Left cardiac atrium (tissue), 4 donors: ENCODE measurements at regions not wholly inside any gene's neighbourhood (a gene's known extent, or its start where the extent isn't known, plus 50 kb on each side); places are given as distances from the start of the nearest gene placed in this dataset.
"Not testable (repeated sequence)": the region's sequence is repeated elsewhere in the genome, so short reads cannot be mapped to it uniquely, and the experiment has no call there.

Experiments
- ATAC-seq, 2 donors: fragments of 200-7000 bp; cut with Tn5 transposase; one replicate each; pipeline ENCODE4 v1.9.1; 2020; ENCODE audit warnings: mild to moderate bottlenecking in 2 of 2, moderate library complexity in 2 of 2
- DNase-seq: peaks from one replicate; pipeline ENCODE4 v3.0.0-alpha.2; 2020
- intact Hi-C, 2 donors: fragments of 100-400 bp; cut with DNase I; formaldehyde crosslinking; loops; one replicate each; pipeline versions ENCODE4 v1.14.1 to v1.15.1; 2022 to 2023
- donor health status: DM: no; HTN: yes; CAD: no.
- donor health status: DM: no; HTN: yes; CAD: no; lungs with severe emphysema.
- donor health status: DM: yes; HTN: yes; CAD: no.
- donor health status: Dilated cardiomyopathy.

DNA sequence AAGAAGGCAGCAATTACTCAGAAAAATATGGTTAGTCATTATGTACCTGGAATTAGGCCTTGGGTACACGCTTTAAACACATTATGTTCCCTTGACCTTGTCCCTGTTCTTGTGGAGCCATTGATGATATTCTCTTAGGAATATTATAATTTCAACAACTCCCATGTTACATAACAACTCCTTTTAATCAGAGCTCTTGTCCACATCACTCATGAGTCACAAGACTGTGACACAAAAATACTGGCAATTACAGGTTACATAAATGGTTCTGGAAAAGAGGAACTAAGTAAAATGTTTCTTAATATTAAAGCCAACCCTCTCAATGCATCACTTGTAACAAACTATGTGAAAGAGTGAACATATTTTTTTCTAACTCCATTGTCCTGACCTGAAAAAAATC is 143.8 kb upstream of the PCLO start:
- no peak for ATAC-seq
- DNase-seq, result no peak
- intact Hi-C loops, result no loop called here

DNA sequence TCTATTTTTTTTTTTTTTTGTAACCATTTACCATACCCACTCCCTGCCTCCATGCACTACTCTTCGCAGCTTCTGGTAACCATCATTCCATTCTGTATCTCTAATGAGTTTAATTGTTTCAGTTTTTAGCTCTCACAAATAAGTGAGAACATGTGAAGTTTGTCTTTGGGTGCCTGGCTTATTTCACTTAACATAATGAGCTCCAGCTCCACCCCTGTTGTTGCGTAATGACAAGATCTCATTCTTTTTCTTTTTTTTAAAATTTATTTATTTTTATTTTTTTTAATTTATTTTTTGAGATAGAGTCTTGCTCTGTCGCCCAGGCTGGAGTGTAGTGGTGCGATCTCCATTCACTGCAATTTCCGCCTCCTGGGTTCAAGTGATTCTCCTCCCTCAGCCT is 142.3 kb upstream of the PCLO start:
- no peak for ATAC-seq
- intact Hi-C loops, result no loop called here
- no peak for DNase-seq

DNA sequence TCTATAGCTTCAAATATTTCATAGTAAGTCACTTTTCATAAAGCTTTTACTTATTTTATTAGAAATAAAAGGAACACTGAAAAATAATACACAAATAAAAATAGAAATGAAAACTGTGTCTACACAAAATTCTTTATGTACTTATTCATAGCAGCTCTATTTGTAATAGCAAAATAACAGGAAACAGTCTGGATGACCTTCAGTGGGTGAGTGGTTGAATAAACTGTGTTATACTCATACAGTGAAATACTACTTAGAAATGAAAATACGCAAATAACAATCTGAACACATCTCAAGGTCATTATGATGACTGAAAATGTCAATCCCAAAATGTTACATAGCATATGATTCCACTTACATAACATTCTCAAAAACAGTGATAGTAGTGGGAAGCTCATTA is 138.7 kb upstream of the PCLO start:
- intact Hi-C loops, result no loop called here
- no peak for DNase-seq
- ATAC-seq, result no peak

DNA sequence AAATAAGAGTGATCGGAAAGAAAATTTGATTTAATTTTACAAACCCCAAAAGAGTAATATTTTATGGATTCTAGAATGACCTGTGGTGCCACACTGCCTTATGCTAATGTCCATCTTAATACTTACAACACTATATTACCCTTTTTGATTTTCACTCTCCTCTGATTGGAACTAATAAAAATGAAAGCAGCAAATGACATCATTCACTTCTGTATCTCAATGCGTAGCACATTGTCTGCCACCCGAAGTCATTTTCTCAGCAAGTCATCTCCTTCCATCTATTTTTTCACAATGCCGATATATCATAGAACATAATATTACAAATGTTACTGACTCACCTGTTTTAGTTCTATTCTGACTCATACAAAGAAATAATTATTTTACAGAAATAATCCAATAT is 127.5 kb upstream of the PCLO start:
- intact Hi-C loops, result no loop called here
- ATAC-seq, result no peak
- no peak for DNase-seq

DNA sequence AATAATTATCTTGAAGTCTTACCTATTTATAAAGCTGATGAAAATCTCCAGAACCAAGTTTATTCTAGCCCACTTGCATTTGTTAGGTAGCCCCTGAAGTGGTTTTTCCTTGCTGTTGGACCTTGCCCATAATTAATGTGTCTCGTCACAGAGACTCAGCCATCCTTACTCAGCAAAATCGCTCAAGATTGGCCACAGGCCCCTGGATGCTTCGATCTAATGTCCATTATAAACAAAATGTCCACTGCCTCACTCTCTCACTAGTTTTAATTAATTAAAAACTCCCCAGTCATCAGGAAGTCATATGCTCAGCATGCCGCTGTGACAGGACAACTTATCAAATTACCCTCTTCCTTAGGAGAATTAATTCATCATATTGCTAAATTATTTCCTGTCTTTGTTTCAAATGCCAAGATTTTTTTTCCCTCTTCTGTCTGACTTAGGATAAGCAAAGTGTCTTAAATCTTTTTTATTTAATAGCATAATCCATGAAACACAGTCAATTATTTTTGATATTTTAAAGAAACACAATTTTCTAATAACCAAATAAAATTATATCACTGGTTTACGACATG is 126.8 kb upstream of the PCLO start:
- ATAC-seq, result no peak
- intact Hi-C loops, result no loop called here
- no peak for DNase-seq

DNA sequence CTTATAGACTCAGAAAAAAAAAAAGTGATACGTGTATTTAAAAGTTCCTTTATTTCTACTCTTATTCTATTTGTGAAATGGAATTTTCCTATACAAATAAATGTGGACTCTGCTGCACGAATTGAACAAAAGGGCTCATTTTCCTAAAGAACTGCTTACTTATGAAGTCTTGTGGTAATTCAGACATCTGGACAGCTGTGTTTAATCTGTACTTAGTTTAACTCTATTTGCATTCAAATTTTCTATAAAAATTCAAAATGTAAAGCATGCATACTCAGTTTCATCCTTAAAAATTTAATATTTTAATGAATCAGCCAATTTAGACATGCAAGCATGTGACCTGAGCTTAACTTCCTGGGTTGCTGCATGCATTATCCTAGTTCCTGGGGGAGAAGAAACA is 118.0 kb upstream of the PCLO start:
- no peak for DNase-seq

DNA sequence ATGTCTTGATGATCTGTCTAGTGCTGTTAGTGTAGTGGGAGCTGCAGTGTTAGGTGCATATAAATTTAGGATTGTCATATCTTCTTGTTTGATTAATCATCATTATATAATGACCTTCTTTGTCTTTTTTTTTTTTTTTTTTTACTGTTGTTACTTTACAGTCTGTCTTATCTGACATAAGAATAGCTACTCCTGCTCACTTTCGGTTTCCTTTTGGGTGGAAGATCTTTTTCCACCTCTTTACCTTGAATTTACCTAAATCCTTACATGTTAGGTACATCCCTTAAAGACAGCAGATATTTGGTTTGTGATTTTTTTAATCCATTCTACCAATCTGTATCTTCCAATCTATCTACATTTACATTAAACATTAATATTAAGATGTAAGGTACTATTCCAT is 113.6 kb upstream of the PCLO start:
- ATAC-seq (no peak), DNase-seq (no peak)
- intact Hi-C loops, result no loop called here

More for the DNA sequence above, 118.0 kb upstream of the PCLO start:
- intact Hi-C loops, result no loop called here
- no peak for ATAC-seq

DNA sequence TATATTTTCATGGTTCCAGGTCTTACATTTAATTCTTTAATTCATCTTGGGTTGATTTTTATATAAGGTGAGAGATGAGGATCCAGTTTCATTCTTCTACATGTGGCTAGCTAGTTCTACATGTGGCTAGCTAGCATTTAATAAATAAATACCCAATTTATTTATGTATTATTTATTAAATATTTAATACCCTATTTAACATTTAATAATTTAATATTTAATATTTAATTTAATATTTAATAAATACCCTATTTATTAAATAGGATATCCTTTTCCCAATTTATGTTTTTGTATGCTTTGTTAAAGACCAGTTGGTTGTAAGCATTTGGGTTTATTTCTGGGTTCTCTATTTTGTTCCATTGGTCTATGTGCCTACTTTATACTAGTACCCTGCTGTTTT is 111.0 kb upstream of the PCLO start:
- no peak for ATAC-seq
- intact Hi-C loops, result loop anchor here in 1 of 2 donors (5.0 kb wide), 1 partner anchor 466 kb away; no protein-coding TSS in a partner anchor
- no peak for DNase-seq

DNA sequence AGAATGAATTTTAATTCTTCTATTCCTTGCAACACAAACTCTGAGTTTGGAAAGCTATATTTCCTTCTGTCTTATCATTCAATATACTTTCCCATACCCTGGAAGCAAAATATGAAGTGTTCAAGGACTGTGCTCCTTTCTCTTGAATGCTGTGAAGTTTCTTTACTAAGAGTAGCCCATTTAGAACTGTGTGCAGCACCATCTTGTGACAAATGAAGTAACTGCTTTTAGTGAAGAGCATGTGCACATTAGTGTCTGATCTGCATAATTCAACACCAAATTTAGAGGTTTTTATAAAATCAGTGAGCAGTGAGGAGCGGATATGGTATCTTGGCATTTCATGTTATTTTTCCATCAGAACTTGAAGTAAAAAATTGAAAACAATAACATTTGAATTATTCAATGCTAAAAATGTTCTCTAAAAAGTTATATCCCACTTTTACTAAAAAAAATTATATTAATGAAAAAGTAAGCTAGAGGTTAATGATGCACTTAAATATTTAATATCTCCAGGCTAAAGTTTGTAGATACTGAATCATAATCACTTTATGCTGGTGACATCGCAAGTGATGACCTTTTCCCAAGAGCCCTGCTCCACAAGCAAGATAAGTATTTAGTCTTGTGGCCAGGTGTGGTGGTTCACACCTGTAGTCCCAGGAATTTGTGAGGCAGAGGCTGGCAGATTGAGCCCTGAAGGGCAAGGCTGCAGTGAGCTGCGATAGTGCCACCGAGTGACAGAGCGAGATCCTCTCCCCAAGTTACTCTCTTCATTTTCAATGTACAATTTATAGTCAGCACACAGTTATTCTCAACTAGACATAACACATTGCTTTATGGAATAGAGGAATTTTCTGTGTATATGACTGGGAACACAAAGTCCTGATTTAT is 108.8 kb upstream of the PCLO start:
- ATAC-seq (peak; percentile 57 to 61), DNase-seq (no peak)
- intact Hi-C loops, result loop anchor here (2.0 to 5.0 kb wide), 2 partner anchors 461 to 464 kb away; no protein-coding TSS in a partner anchor

DNA sequence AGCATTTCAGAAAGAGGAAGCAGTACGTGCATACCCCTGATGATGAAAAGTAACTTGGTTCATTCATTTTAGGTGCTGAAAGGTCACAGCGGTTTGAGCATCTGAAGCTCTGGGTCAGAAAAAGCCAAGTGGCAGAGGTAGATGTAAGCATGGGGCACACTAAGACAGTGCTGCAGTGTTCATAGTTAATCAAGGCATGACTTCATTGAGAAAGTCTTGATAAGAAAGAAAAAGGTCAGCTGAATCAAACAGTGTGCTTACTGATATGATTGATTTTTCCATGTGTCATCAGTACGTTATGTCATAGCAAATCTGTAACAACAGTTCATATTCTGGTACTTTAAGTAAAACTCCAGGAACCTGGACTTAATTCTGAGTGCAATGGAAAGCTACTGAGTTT is 107.7 kb upstream of the PCLO start:
- no peak for DNase-seq
- no peak for ATAC-seq
- intact Hi-C loops, result loop anchor here (2.0 to 5.0 kb wide), 2 partner anchors 460 to 463 kb away; no protein-coding TSS in a partner anchor

DNA sequence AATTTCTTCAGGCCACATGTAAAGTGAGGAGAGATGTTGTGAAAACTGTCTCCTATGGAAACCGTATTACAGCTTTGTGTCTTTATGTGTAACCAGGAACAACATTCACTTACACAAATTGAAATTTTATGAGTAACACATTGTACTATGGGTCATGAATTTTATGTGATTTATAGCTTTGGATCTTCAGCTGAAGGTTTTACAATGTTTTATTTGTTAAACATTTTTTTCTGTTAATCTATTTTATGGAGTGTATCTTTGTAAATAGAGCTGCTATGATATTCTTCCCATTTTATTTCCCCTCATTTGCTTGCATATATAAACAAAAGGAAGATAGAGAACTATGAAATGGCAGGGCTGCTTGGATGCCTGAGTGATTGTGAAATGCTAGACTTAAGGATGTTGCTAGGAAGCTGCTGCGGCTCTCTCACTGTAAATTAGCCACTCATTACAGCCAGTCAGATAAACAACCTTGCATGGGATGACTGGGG is 104.5 kb upstream of the PCLO start:
- intact Hi-C loops, result no loop called here
- ATAC-seq (no peak), DNase-seq (no peak)

DNA sequence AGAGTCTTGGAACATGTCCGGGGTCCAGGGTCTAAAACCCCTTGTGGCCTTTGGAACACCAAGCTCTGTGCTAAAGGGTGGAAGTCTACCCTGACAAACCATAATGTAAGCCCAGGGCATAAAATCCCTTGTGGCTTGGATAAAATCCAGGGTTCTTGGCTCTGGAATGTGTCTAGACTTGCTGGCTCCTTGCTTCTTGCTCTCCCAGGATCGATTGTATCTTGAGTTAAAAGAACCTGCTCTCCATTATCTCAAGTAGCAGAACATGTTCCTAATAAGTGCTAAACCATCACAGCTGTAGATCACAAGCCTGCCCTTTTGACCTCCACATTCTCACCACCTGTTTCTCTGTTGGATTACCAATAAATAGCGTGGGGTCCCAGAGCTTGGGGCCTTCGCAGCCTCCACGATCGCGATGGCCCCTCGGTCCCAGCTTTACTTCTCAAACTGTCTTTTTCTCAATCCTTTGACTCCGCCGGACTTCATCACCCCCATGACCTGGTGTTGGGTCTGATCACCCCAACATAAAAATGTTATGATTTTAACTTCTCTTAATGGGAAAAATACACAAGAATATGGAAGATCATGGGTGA is 100.9 kb upstream of the PCLO start:
- intact Hi-C loops, result not testable (repeated sequence)

DNA sequence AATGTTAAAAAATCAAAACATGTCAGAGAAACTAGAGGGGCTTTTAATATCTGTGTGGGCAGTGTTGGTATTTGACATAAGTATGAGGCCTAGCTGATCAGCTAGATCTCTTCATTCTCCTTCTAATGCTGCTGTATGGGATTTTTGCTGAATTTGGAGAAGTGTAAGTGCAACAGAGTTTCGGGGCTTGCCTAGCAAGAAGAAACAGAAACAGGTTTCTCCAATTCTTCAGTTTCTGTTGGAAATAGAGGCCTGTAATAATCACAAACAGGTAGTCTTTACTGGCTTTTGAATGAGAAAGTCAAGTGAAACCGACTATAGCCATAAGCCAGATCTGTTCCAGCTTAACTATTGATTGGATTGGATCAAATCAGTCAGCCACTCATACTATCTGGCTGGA is 96.4 kb upstream of the PCLO start:
- ATAC-seq (no peak), DNase-seq (no peak)
- intact Hi-C loops, result no loop called here

More for the DNA sequence above, 100.9 kb upstream of the PCLO start:
- ATAC-seq, DNase-seq: not testable (repeated sequence)

DNA sequence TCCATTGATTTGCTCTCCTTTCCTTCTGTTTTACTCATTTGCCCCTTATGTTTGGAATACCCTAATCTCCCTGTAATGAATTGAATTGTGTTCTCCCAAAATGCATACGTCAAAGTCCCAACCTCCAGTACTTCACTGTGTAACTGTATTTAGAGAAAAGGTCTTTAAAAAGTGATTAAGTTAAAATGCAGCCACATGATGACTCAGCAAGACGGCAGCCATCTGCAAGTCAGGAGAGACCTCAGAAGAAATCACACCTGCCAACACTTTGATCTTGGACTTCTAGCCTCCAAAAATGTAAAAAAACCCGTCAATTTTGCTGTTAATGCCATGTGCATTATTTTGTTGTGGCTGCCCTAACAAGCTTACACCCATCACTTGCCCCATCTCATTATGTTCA is 85.3 kb upstream of the PCLO start:
- DNase-seq (no peak), ATAC-seq (no peak)
- intact Hi-C loops, result no loop called here

DNA sequence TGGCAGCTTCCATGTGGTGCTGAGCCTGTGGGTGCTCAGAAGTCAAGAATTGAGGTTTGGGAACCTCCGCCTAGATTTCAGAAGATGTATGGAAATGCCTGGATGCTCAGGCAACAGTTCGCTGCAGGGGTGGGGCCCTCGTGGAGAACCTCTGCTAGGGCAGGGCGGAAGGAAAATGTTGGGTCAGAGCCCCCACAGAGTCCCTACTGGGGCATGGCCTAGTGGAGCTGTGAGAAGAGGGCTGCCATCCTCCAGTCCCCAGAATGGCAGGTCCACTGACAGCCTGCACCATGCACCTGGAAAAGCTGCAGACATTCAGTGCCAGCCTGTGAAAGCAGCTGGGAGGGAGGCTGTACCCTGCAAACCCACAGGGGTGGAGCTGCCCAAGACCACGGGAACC is 56.5 kb upstream of the PCLO start:
- DNase-seq, intact Hi-C loops, ATAC-seq: not testable (repeated sequence)

DNA sequence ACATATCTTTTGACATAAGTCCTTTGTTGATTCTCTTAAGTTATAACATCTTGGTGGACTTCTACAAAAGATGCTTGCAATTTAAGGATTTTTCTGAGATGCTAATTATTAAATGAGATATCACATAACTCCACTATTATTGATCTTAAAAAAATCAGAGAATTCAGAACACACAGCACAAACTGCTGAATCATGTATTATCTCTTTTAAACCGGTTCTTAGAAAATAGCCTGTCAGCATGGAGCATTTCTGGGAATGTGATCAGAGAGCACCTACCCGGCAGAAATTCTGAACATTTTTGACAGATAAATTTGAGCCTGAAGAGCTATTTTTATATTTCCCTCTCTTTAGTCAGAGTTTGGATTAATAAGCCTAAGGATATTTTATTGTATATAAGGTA is 50.2 kb upstream of the PCLO start:
- ATAC-seq (no peak), DNase-seq (no peak)
- intact Hi-C loops, result no loop called here
